22Rv1 (cell line): ENCODE measurements at regions not wholly inside any gene's neighbourhood (a gene's known extent, or its start where the extent isn't known, plus 50 kb on each side); places are given as distances from the start of the nearest gene placed in this dataset.

Source experiments
- H3K27ac ChIP-seq: fragments of 450-650 bp; 2 replicates; pipeline ENCODE4 v1.5.1; 2017
- CTCF ChIP-seq: fragments of 450-650 bp; IDR thresholded peaks from 2 replicates; pipeline ENCODE4 v1.5.1; 2017; ENCODE audit warnings: mild to moderate bottlenecking
- ZFX ChIP-seq: fragments of 450-650 bp; IDR thresholded peaks from 2 replicates; pipeline ENCODE4 v1.6.1; 2017; ENCODE audit warnings: antibody characterized with exemption, borderline replicate concordance

GRCh38 chr10:22478555-22479334, 133.4 kb downstream of the SPAG6 start:
- no peak for TF ChIP-seq CTCF
- no peak for TF ChIP-seq ZFX
- no peak overlapping the region for H3K27ac ChIP-seq

DNA sequence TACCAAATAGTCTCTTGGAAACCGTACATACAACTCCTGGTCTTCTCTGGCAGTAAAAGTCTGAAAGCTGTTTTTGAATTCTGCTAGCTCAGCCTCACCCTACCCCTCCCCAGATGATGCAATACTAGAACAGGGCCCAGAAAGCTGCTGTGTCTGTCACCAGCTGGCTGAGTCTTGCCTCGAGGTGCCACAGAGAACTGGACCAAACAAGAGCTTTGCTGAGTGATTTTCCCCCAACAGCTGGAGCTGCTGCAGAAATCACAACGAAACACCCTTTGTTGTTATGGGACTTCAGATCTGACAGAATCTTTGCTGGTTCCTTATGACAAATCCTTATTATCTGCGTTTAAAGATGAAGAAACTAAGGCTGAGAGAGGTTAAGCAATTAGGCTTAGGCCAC, 134.1 kb downstream of the SPAG6 start:
- H3K27ac ChIP-seq = no peak overlapping the region
- no peak for TF ChIP-seq CTCF
- no peak for TF ChIP-seq ZFX

- TF ChIP-seq ZFX (no peak), CTCF (no peak)
- H3K27ac ChIP-seq = no peak overlapping the region
These were observed 135.8 kb downstream of the SPAG6 start for GRCh38 chr10:22481106-22481505.

DNA sequence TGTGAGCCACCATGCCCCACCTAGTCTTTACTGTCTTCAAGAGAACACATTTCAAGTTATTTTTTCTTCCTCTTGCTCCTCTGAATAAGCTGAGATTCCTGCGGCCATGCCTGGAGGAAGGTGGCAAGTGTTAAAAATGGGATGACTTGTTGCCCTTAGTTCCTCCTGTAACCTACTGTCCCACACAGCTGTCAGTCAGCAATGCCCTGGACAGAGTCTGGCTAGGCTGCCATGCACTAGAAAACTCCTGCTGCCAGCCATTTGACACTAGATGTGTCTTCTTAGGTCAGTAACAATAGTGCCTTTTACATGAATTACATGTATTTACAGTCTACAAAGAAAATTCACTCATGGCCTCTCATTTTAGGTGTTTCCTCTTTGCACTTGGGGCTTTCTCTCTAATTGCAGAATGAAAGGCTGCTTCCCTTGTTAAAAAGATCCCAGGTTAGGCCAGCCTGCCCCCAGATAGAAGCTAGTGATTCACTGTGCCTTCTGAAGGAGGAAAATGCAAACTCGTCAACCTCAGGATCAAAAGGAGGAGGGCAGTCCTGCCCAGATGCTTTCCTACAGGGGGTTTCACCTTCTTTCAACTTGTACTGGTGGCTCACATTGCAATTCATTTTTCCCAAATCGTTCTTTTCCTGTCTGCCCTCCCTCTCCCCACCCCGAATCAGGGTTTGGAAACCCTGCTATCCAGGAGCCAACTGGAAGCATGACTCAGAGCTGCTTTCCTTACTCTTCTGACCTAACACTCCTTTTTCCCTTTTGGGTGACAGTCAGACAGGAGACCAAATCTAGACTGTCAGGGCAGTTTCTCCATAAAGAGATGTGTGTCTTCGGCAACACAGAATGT, 136.6 kb downstream of the SPAG6 start:
- TF ChIP-seq CTCF (no peak), ZFX (no peak)
- no peak overlapping the region for H3K27ac ChIP-seq

GRCh38 chr10:22483132-22483531, 137.8 kb downstream of the SPAG6 start:
- H3K27ac ChIP-seq = no peak overlapping the region
- TF ChIP-seq CTCF (no peak), ZFX (no peak)
